H1 (cell line): ENCODE measurements at regions not wholly inside any gene's neighbourhood (a gene's known extent, or its start where the extent isn't known, plus 50 kb on each side); places are given as distances from the start of the nearest gene placed in this dataset.

ENCODE experiments used
- CTCF ChIA-PET: fragments of 300-600 bp; sonication (Branson Sonifier 250); formaldehyde crosslinking; loops from one replicate; lab custom pipeline; 2021; ENCODE audit not compliant: partially characterized antibody; lab: Charles Lee
- POLR2A ChIA-PET: fragments of 300-600 bp; sonication (Branson Sonifier 250); formaldehyde crosslinking; loops from one replicate; lab custom pipeline; 2021; ENCODE audit warnings: inconsistent platforms; ENCODE audit not compliant: partially characterized antibody; lab: Charles Lee
- DNase-seq, 2 experiments: peaks; one replicate each; pipeline versions ENCODE4 v3.0.0 to v3.0.0-alpha.2; 2010 to 2022; ENCODE audit warnings: low spot score in 2 of 2, low read depth in 1 of 2, mixed read lengths in 1 of 2
- FAIRE-seq: peaks from 2 replicates; lab custom pipeline; 2011; peaks lifted over from hg19 to GRCh38; lab: Jason Lieb, UNC
- H2AFZ ChIP-seq: 2 replicates; pipeline ENCODE4 v1.8.1; 2012; ENCODE audit warnings: low read length, inconsistent platforms
- H2AK5ac ChIP-seq: 2 replicates; pipeline ENCODE4 v1.6.1; 2013; ENCODE audit warnings: low read depth, low read length
- H2BK120ac ChIP-seq: replicated peaks from 2 replicates; pipeline ENCODE3; 2013; ENCODE audit warnings: low read depth, low read length, inconsistent platforms
- H2BK12ac ChIP-seq: 2 replicates; pipeline ENCODE4 v1.6.1; 2013; ENCODE audit warnings: low read depth, low read length
- H2BK15ac ChIP-seq: 2 replicates; pipeline ENCODE4 v1.6.1; 2013; ENCODE audit warnings: low read length
- H2BK20ac ChIP-seq: 2 replicates; pipeline ENCODE4 v1.6.1; 2013; ENCODE audit warnings: low read length
- H2BK5ac ChIP-seq: 2 replicates; pipeline ENCODE4 v1.6.1; 2013; ENCODE audit warnings: low read depth, low read length
- H3K14ac ChIP-seq: 2 replicates; pipeline ENCODE4 v1.6.1; 2013; ENCODE audit warnings: inconsistent platforms; ENCODE audit not compliant: insufficient read length
- H3K18ac ChIP-seq: 2 replicates; pipeline ENCODE4 v1.6.1; 2013; ENCODE audit warnings: low read length; ENCODE audit errors: extremely low read depth
- H3K23ac ChIP-seq: 2 replicates; pipeline ENCODE4 v1.6.1; 2013; ENCODE audit warnings: inconsistent platforms; ENCODE audit not compliant: insufficient read length
- H3K23me2 ChIP-seq: 2 replicates; pipeline ENCODE4 v1.6.1; 2013; ENCODE audit warnings: low read depth, low read length
- H3K27ac ChIP-seq: 2 replicates; pipeline ENCODE4 v1.6.1; 2011; ENCODE audit warnings: low read depth, low read length, inconsistent platforms
- H3K27me3 ChIP-seq, 4 experiments: replicated peaks in 1 of 4; 1 replicate in 1 of 4; 2 replicates in 3 of 4; pipeline versions ENCODE4 v1.6.1 to v1.8.1; 2011 to 2013; ENCODE audit warnings: low read length in 3 of 4, mild to moderate bottlenecking in 3 of 4, inconsistent platforms in 2 of 4, mixed read lengths in 2 of 4, moderate library complexity in 1 of 4; ENCODE audit not compliant: control insufficient read depth in 3 of 4, insufficient read depth in 3 of 4; ENCODE audit errors: extremely low read depth in 1 of 4
- H3K36me3 ChIP-seq, 4 experiments: 2 replicates each; pipeline versions ENCODE4 v1.6.1 to v1.8.1; 2011 to 2013; ENCODE audit warnings: mild to moderate bottlenecking in 4 of 4, low read length in 3 of 4, moderate library complexity in 2 of 4, control low read depth in 1 of 4, inconsistent platforms in 1 of 4; ENCODE audit not compliant: insufficient read depth in 4 of 4, control insufficient read depth in 2 of 4
- H3K4ac ChIP-seq: replicated peaks from 2 replicates; pipeline ENCODE3; 2013; ENCODE audit warnings: low read length, low read depth, mixed read lengths, inconsistent platforms; ENCODE audit not compliant: insufficient read length
- H3K4me1 ChIP-seq, 4 experiments: replicated peaks in 1 of 4; 1 replicate in 1 of 4; 2 replicates in 3 of 4; pipeline versions ENCODE4 v1.6.1 to v1.8.1; 2011 to 2013; ENCODE audit warnings: low read length in 3 of 4, inconsistent platforms in 2 of 4, mixed read lengths in 1 of 4; ENCODE audit not compliant: insufficient read depth in 4 of 4, control insufficient read depth in 3 of 4
- H3K4me2 ChIP-seq, 2 experiments: 2 replicates each; pipeline versions ENCODE4 v1.6.1 to v1.8.1; 2011 to 2013; ENCODE audit warnings: low read depth in 2 of 2, low read length in 2 of 2, control low read depth in 1 of 2, inconsistent platforms in 1 of 2, mild to moderate bottlenecking in 1 of 2; ENCODE audit not compliant: insufficient read depth in 1 of 2
- H3K4me3 ChIP-seq, 4 experiments: fragments of 200-600, 300-600 bp in 1 of 4; sonication (generic), shearing (Covaris generic), sonication (Bioruptor Twin) in 1 of 4; 2 replicates each; pipeline versions ENCODE4 v1.5.1 to v1.8.1; 2011 to 2016; ENCODE audit warnings: low read length in 4 of 4, low read depth in 3 of 4, control low read depth in 2 of 4, inconsistent platforms in 2 of 4, mild to moderate bottlenecking in 2 of 4, mixed read lengths in 1 of 4, moderate library complexity in 1 of 4; ENCODE audit not compliant: insufficient read depth in 2 of 4; ENCODE audit errors: extremely low read depth in 1 of 4
- H3K56ac ChIP-seq: replicated peaks from 2 replicates; pipeline ENCODE3; 2013; ENCODE audit warnings: low read depth, mild to moderate bottlenecking, mixed read lengths, low read length, inconsistent platforms; ENCODE audit not compliant: insufficient read length
- H3K79me1 ChIP-seq: 2 replicates; pipeline ENCODE4 v1.6.1; 2013; ENCODE audit warnings: low read depth, low read length, control low read depth
- H3K79me2 ChIP-seq, 2 experiments: 2 replicates each; pipeline versions ENCODE4 v1.6.1 to v1.8.1; 2012 to 2013; ENCODE audit warnings: low read length in 2 of 2, mild to moderate bottlenecking in 2 of 2, inconsistent platforms in 1 of 2; ENCODE audit not compliant: insufficient read depth in 2 of 2, control insufficient read depth in 1 of 2
- H3K9ac ChIP-seq, 4 experiments: replicated peaks in 1 of 4; 1 replicate in 1 of 4; 2 replicates in 3 of 4; pipeline versions ENCODE4 v1.6.1 to v1.8.1; 2011 to 2013; ENCODE audit warnings: low read depth in 3 of 4, low read length in 3 of 4, control low read depth in 2 of 4, mild to moderate bottlenecking in 2 of 4, moderate library complexity in 2 of 4, inconsistent platforms in 1 of 4; ENCODE audit errors: extremely low read depth in 1 of 4
- H3K9me3 ChIP-seq, 2 experiments: 2 replicates each; pipeline versions ENCODE4 v1.6.1 to v1.8.1; 2012 to 2013; ENCODE audit warnings: mild to moderate bottlenecking in 2 of 2, moderate library complexity in 2 of 2, control low read depth in 1 of 2, inconsistent platforms in 1 of 2, low read depth in 1 of 2, low read length in 1 of 2, mixed read lengths in 1 of 2; ENCODE audit not compliant: insufficient read depth in 2 of 2
- H4K20me1 ChIP-seq, 2 experiments: replicated peaks in 1 of 2; 2 replicates each; pipeline versions ENCODE3 to v1.8.1; 2011 to 2013; ENCODE audit warnings: inconsistent platforms in 2 of 2, low read length in 2 of 2, mild to moderate bottlenecking in 1 of 2; ENCODE audit not compliant: insufficient read depth in 2 of 2, control insufficient read depth in 1 of 2
- H4K5ac ChIP-seq: 2 replicates; pipeline ENCODE4 v1.6.1; 2013; ENCODE audit warnings: low read length, low read depth, mixed read lengths, inconsistent platforms; ENCODE audit not compliant: insufficient read length
- H4K8ac ChIP-seq: 2 replicates; pipeline ENCODE4 v1.8.0; 2013; ENCODE audit warnings: mild to moderate bottlenecking, moderate library complexity, low read length, inconsistent platforms; ENCODE audit not compliant: insufficient read depth; ENCODE audit errors: extremely low read depth
- H4K91ac ChIP-seq: replicated peaks from 2 replicates; pipeline ENCODE3; 2013; ENCODE audit warnings: low read length, mixed read lengths, inconsistent platforms; ENCODE audit not compliant: insufficient read length
- E2F6 ChIP-seq: IDR thresholded peaks from 2 replicates; pipeline ENCODE4 v1.6.1; 2012; ENCODE audit warnings: inconsistent platforms
- HDAC2 ChIP-seq, 2 experiments: fragments of 300-600 bp in 1 of 2; sonication (generic) in 1 of 2; IDR thresholded peaks; 2 replicates each; pipeline ENCODE4 v1.6.1; 2011 to 2012; ENCODE audit warnings: low read depth in 2 of 2, low read length in 2 of 2, mild to moderate bottlenecking in 2 of 2, moderate library complexity in 2 of 2, borderline replicate concordance in 1 of 2, inconsistent platforms in 1 of 2
- MAFK ChIP-seq: IDR thresholded peaks from 2 replicates; pipeline ENCODE4 v1.6.1; 2012; ENCODE audit warnings: low read depth, mild to moderate bottlenecking, improper control_type of control experiment, low read length
- NANOG ChIP-seq: IDR thresholded peaks from 2 replicates; pipeline ENCODE4 v1.6.1; 2011; ENCODE audit warnings: low read length, low read depth, mild to moderate bottlenecking, inconsistent platforms; ENCODE audit not compliant: insufficient read depth, poor library complexity, severe bottlenecking
- SIRT6 ChIP-seq: IDR thresholded peaks from one replicate; pipeline ENCODE4 v1.7.1; 2012; ENCODE audit warnings: low read length, inconsistent platforms
- SP2 ChIP-seq: IDR thresholded peaks from 2 replicates; pipeline ENCODE4 v1.6.1; 2012; ENCODE audit warnings: mild to moderate bottlenecking, low read length, inconsistent platforms
- WGBS, 2 experiments: shearing (Covaris generic) in 1 of 2; methylation state at CpG; one replicate each; pipeline versions ENCODE4 v1.1.6 to v1.1.7; 2013 to 2015; ENCODE audit warnings: low lambda C conversion rate in 2 of 2, mixed read lengths in 2 of 2, inconsistent platforms in 1 of 2, low coverage in 1 of 2, missing lambda C conversion rate in 1 of 2; ENCODE audit not compliant: insufficient replicate concordance in 2 of 2, insufficient coverage in 1 of 2, insufficient read length in 1 of 2; ENCODE audit errors: extremely low coverage in 1 of 2, missing lambda C conversion rate in 1 of 2; 5-methylcytosine and 5-hydroxymethylcytosine counted together

- H3K4me3 ChIP-seq = no peak overlapping the region
- no peak overlapping the region for H2AK5ac ChIP-seq
- H4K8ac ChIP-seq = no peak overlapping the region
- no peak overlapping the region for H3K14ac ChIP-seq
- H4K91ac ChIP-seq = no peak overlapping the region
- H3K23ac ChIP-seq = no peak overlapping the region
- WGBS, 2 experiments = 88% methylated on average over 4 of the region's 4 CpGs; no CpG with 5 or more reads in 1 of the 2 experiments
- no peak for TF ChIP-seq MAFK
- TF ChIP-seq SP2 = no peak
- no peak for TF ChIP-seq HDAC2 (IDR thresholded peaks at IDR 0.05; ENCODE audit: borderline replicate concordance in 1 of 2, low read depth in 2 of 2, low read length in 2 of 2)
- TF ChIP-seq E2F6 = no peak
- no peak for TF ChIP-seq SIRT6
- no peak for TF ChIP-seq NANOG
- no peaks in the 10 kb centered on the region for H3K79me2 ChIP-seq
- H3K36me3 ChIP-seq = no peaks in the 10 kb centered on the region
- no peak overlapping the region for H2BK12ac ChIP-seq
- H2BK120ac ChIP-seq = no peak overlapping the region
- H3K9me3 ChIP-seq = no peaks in the 10 kb centered on the region
- H4K5ac ChIP-seq = no peak overlapping the region
- no peak overlapping the region for H2BK20ac ChIP-seq
- no peaks in the 10 kb centered on the region for H4K20me1 ChIP-seq
- no peak for DNase-seq
- H3K27ac ChIP-seq = no peak overlapping the region
- H3K4ac ChIP-seq = no peak overlapping the region
- H3K18ac ChIP-seq = no peak overlapping the region
- no peaks in the 10 kb centered on the region for H3K27me3 ChIP-seq
- no peak for FAIRE-seq
- CTCF ChIA-PET = no interaction called here
- H3K56ac ChIP-seq = no peak overlapping the region
- no peak overlapping the region for H2BK5ac ChIP-seq
- no peak overlapping the region for H3K9ac ChIP-seq
- no peak overlapping the region for H3K4me2 ChIP-seq
- peaks cover 0 to 13% (median 4%) of the 10 kb centered on the region in 4 experiments; a peak in 5 of 7 replicates for H3K4me1 ChIP-seq
- POLR2A ChIA-PET = interaction anchor here (0.5 kb wide), 1 partner anchor 242 kb away, joined by 4 read pairs; no protein-coding TSS in a partner anchor
- no peaks in the 10 kb centered on the region for H3K23me2 ChIP-seq
- H3K79me1 ChIP-seq = no peaks in the 10 kb centered on the region
- no peak overlapping the region for H2BK15ac ChIP-seq
- no peak overlapping the region for H2AFZ ChIP-seq
Measured at GRCh38 chr16:7085776-7086175, 246.9 kb upstream of the RBFOX1 start.
